ENCODE measurements at regions not wholly inside any gene's neighbourhood (a gene's known extent, or its start where the extent isn't known, plus 50 kb on each side); places are given as distances from the start of the nearest gene placed in this dataset.

GRCh38 chr3:66165660-66166059, 55.1 kb upstream of the SLC25A26 start:
- DNase-seq (ENCODE audit: low spot score): no peak
- Histone ChIP-seq H2BK12ac (ENCODE audit: low read length) (no peak overlapping the region), H3K4me1 (ENCODE audit: control insufficient read depth in 2 of 2, insufficient read depth in 1 of 2, low read depth in 1 of 2, low read length in 2 of 2) (no peaks in the 10 kb centered on the region), H3K27me3 (ENCODE audit: control insufficient read depth in 3 of 3, insufficient read depth in 3 of 3, low read depth in 1 of 3, low read length in 3 of 3) (peaks cover 0 to 8% (median 0%) of the 10 kb centered on the region in 3 experiments), H3K18ac (ENCODE audit: low read length) (no peak overlapping the region), H3K4me3 (ENCODE audit: low read length in 2 of 2) (no peak overlapping the region), H2AFZ (ENCODE audit: low read length) (no peak overlapping the region), H2BK15ac (ENCODE audit: low read length) (no peak overlapping the region), H3K9me3 (replicated peaks in 1 of 2; ENCODE audit: control insufficient read depth in 2 of 2, insufficient read depth in 1 of 2, low read depth in 1 of 2, low read length in 2 of 2) (no peaks in the 10 kb centered on the region), H2BK5ac (ENCODE audit: low read length) (no peak overlapping the region), H3K23ac (ENCODE audit: low read depth, low read length, poor library complexity) (no peak overlapping the region), H3K9ac (ENCODE audit: low read depth, low read length, poor library complexity) (no peak overlapping the region), H4K91ac (ENCODE audit: low read depth, low read length, poor library complexity) (no peak overlapping the region), H3K4me2 (ENCODE audit: insufficient read depth, low read length, poor library complexity, severe bottlenecking) (no peak overlapping the region), H3K27ac (replicated peaks; ENCODE audit: low read length) (no peak overlapping the region), H3K14ac (ENCODE audit: low read length) (no peak overlapping the region), H3K4ac (ENCODE audit: low read length) (no peak overlapping the region), H4K8ac (ENCODE audit: low read depth, low read length) (no peak overlapping the region), H3K79me1 (ENCODE audit: low read depth, low read length) (no peaks in the 10 kb centered on the region), H3K36me3 (replicated peaks in 1 of 2; ENCODE audit: control insufficient read depth in 2 of 2, insufficient read depth in 2 of 2, low read length in 2 of 2) (no peaks in the 10 kb centered on the region), H2BK120ac (ENCODE audit: low read depth, low read length) (no peak overlapping the region), H2AK5ac (ENCODE audit: low read depth, low read length) (no peak overlapping the region)
- no CpG with 5 or more reads among the region's 1 CpG for WGBS, 2 donors (ENCODE audit: extremely low coverage in 2 of 2, insufficient read length in 2 of 2, insufficient replicate concordance in 1 of 2)

- Histone ChIP-seq H3K27ac (replicated peaks; ENCODE audit: low read length) (no peak overlapping the region), H3K36me3 (replicated peaks in 1 of 2; ENCODE audit: control insufficient read depth in 2 of 2, insufficient read depth in 2 of 2, low read length in 2 of 2) (no peaks in the 10 kb centered on the region), H3K27me3 (ENCODE audit: control insufficient read depth in 3 of 3, insufficient read depth in 3 of 3, low read depth in 1 of 3, low read length in 3 of 3) (peaks cover 0 to 4% (median 0%) of the 10 kb centered on the region in 3 experiments), H3K23ac (ENCODE audit: low read depth, low read length, poor library complexity) (no peak overlapping the region), H2AFZ (ENCODE audit: low read length) (no peak overlapping the region), H3K18ac (ENCODE audit: low read length) (no peak overlapping the region), H2AK5ac (ENCODE audit: low read depth, low read length) (no peak overlapping the region), H3K9ac (ENCODE audit: low read depth, low read length, poor library complexity) (no peak overlapping the region), H2BK12ac (ENCODE audit: low read length) (no peak overlapping the region), H3K4ac (ENCODE audit: low read length) (no peak overlapping the region), H4K91ac (ENCODE audit: low read depth, low read length, poor library complexity) (no peak overlapping the region), H4K8ac (ENCODE audit: low read depth, low read length) (no peak overlapping the region), H3K9me3 (replicated peaks in 1 of 2; ENCODE audit: control insufficient read depth in 2 of 2, insufficient read depth in 1 of 2, low read depth in 1 of 2, low read length in 2 of 2) (no peaks in the 10 kb centered on the region), H2BK5ac (ENCODE audit: low read length) (no peak overlapping the region), H2BK120ac (ENCODE audit: low read depth, low read length) (no peak overlapping the region), H3K4me1 (ENCODE audit: control insufficient read depth in 2 of 2, insufficient read depth in 1 of 2, low read depth in 1 of 2, low read length in 2 of 2) (no peaks in the 10 kb centered on the region), H3K14ac (ENCODE audit: low read length) (no peak overlapping the region), H3K4me3 (ENCODE audit: low read length in 2 of 2) (no peak overlapping the region), H2BK15ac (ENCODE audit: low read length) (no peak overlapping the region), H3K79me1 (ENCODE audit: low read depth, low read length) (no peaks in the 10 kb centered on the region), H3K4me2 (ENCODE audit: insufficient read depth, low read length, poor library complexity, severe bottlenecking) (no peak overlapping the region)
- no peak for DNase-seq (ENCODE audit: low spot score)
Measured at GRCh38 chr3:66164155-66164554, 56.6 kb upstream of the SLC25A26 start.

GRCh38 chr3:66163222-66163621, 57.6 kb upstream of the SLC25A26 start:
- no CpG with 5 or more reads among the region's 5 CpGs for WGBS, 2 donors (ENCODE audit: extremely low coverage in 2 of 2, insufficient read length in 2 of 2, insufficient replicate concordance in 1 of 2)
- no peak overlapping the region for H4K91ac ChIP-seq (ENCODE audit: low read depth, low read length, poor library complexity)
- H2BK15ac ChIP-seq (ENCODE audit: low read length): no peak overlapping the region

GRCh38 chr3:66162766-66163165, 58.0 kb upstream of the SLC25A26 start:
- Histone ChIP-seq H2BK15ac (ENCODE audit: low read length) (no peak overlapping the region), H3K4me3 (ENCODE audit: low read length in 2 of 2) (no peak overlapping the region), H3K36me3 (replicated peaks in 1 of 2; ENCODE audit: control insufficient read depth in 2 of 2, insufficient read depth in 2 of 2, low read length in 2 of 2) (no peaks in the 10 kb centered on the region), H3K4me1 (ENCODE audit: control insufficient read depth in 2 of 2, insufficient read depth in 1 of 2, low read depth in 1 of 2, low read length in 2 of 2) (no peaks in the 10 kb centered on the region), H2BK12ac (ENCODE audit: low read length) (no peak overlapping the region), H3K27ac (replicated peaks; ENCODE audit: low read length) (no peak overlapping the region), H3K14ac (ENCODE audit: low read length) (no peak overlapping the region), H4K91ac (ENCODE audit: low read depth, low read length, poor library complexity) (no peak overlapping the region), H2AK5ac (ENCODE audit: low read depth, low read length) (no peak overlapping the region), H2BK120ac (ENCODE audit: low read depth, low read length) (no peak overlapping the region), H3K9ac (ENCODE audit: low read depth, low read length, poor library complexity) (no peak overlapping the region), H3K9me3 (replicated peaks in 1 of 2; ENCODE audit: control insufficient read depth in 2 of 2, insufficient read depth in 1 of 2, low read depth in 1 of 2, low read length in 2 of 2) (no peaks in the 10 kb centered on the region), H3K4me2 (ENCODE audit: insufficient read depth, low read length, poor library complexity, severe bottlenecking) (no peak overlapping the region), H3K79me1 (ENCODE audit: low read depth, low read length) (no peaks in the 10 kb centered on the region), H2AFZ (ENCODE audit: low read length) (no peak overlapping the region), H3K18ac (ENCODE audit: low read length) (no peak overlapping the region), H3K23ac (ENCODE audit: low read depth, low read length, poor library complexity) (no peak overlapping the region), H4K8ac (ENCODE audit: low read depth, low read length) (no peak overlapping the region), H3K4ac (ENCODE audit: low read length) (no peak overlapping the region), H3K27me3 (ENCODE audit: control insufficient read depth in 3 of 3, insufficient read depth in 3 of 3, low read depth in 1 of 3, low read length in 3 of 3) (no peaks in the 10 kb centered on the region), H2BK5ac (ENCODE audit: low read length) (no peak overlapping the region)
- DNase-seq (ENCODE audit: low spot score): no peak
- WGBS, 2 donors (ENCODE audit: extremely low coverage in 2 of 2, insufficient read length in 2 of 2, insufficient replicate concordance in 1 of 2): no CpG with 5 or more reads among the region's 3 CpGs

More at GRCh38 chr3:66163222-66163621, 57.6 kb upstream of the SLC25A26 start:
- H3K79me1 ChIP-seq (ENCODE audit: low read depth, low read length): no peaks in the 10 kb centered on the region
- no peak overlapping the region for H3K4me2 ChIP-seq (ENCODE audit: insufficient read depth, low read length, poor library complexity, severe bottlenecking)
- H3K9me3 ChIP-seq (replicated peaks in 1 of 2; ENCODE audit: control insufficient read depth in 2 of 2, insufficient read depth in 1 of 2, low read depth in 1 of 2, low read length in 2 of 2): no peaks in the 10 kb centered on the region
- H3K14ac ChIP-seq (ENCODE audit: low read length): no peak overlapping the region
- H3K4me3 ChIP-seq (ENCODE audit: low read length in 2 of 2): no peak overlapping the region
- H3K23ac ChIP-seq (ENCODE audit: low read depth, low read length, poor library complexity): no peak overlapping the region
- no peak overlapping the region for H3K4ac ChIP-seq (ENCODE audit: low read length)
- no peak overlapping the region for H3K18ac ChIP-seq (ENCODE audit: low read length)
- no peak overlapping the region for H2BK12ac ChIP-seq (ENCODE audit: low read length)
- H3K27me3 ChIP-seq (ENCODE audit: control insufficient read depth in 3 of 3, insufficient read depth in 3 of 3, low read depth in 1 of 3, low read length in 3 of 3): no peaks in the 10 kb centered on the region
- no peak overlapping the region for H2BK5ac ChIP-seq (ENCODE audit: low read length)
- H3K27ac ChIP-seq (replicated peaks; ENCODE audit: low read length): no peak overlapping the region
- no peak overlapping the region for H3K9ac ChIP-seq (ENCODE audit: low read depth, low read length, poor library complexity)
- H2BK120ac ChIP-seq (ENCODE audit: low read depth, low read length): no peak overlapping the region
- no peak overlapping the region for H2AFZ ChIP-seq (ENCODE audit: low read length)
- H4K8ac ChIP-seq (ENCODE audit: low read depth, low read length): no peak overlapping the region
- H2AK5ac ChIP-seq (ENCODE audit: low read depth, low read length): no peak overlapping the region
- DNase-seq (ENCODE audit: low spot score): no peak
- no peaks in the 10 kb centered on the region for H3K36me3 ChIP-seq (replicated peaks in 1 of 2; ENCODE audit: control insufficient read depth in 2 of 2, insufficient read depth in 2 of 2, low read length in 2 of 2)
- no peaks in the 10 kb centered on the region for H3K4me1 ChIP-seq (ENCODE audit: control insufficient read depth in 2 of 2, insufficient read depth in 1 of 2, low read depth in 1 of 2, low read length in 2 of 2)
